NCI-H1436 treated with DMSO at 0.1 percent for 48 hours (cell line): ENCODE measurements at regions not wholly inside any gene's neighbourhood (a gene's known extent, or its start where the extent isn't known, plus 50 kb on each side); places are given as distances from the start of the nearest gene placed in this dataset.

ENCODE experiments used
- DNase-seq: peaks from one replicate; lab custom pipeline; 2025; lab: John Stamatoyannopoulos, UW

- no peak for DNase-seq
Observed at GRCh38 chr5:93107141-93107540, 473.9 kb downstream of the NR2F1-AS1 start.

DNA sequence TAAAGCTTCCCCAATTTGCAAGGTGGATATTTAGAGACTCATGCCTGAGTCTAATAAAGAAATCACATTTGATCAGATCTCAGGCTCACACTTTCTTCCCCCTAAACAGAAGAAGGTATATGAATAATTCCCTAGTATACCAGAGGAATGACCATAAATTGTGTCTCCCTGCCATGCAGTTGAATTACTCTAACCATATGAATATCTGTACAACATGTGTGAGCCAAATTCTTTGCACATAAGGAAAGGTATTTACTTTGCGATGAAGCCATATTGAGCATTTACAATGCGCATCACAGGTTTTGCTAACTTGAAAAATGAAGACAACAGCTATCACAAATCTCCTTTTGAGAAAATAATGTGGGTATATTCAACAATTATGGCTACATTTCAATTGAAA is 479.4 kb downstream of the NR2F1-AS1 start:
- no peak for DNase-seq

- DNase-seq, result no peak
Observed at GRCh38 chr5:93100976-93101375, 480.0 kb downstream of the NR2F1-AS1 start.

DNA sequence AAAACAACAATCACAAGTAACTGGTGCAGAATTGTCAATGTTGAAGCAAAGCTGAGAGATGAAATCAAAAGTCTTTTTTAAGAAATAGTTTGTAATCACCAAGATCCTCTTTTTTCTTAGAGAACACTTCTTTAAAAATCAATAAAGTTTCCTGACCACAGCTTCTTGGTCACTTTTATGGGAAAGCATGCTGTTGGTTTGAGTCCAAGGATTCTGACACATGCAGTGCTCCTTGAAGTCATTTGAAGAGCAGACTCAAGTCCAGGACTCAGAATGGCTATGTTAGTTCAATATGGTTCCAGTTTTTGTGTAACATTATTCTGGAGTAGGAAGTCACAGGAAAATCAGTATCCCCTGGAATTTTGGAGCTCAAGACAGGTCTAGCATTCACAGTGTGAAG is 480.6 kb downstream of the NR2F1-AS1 start:
- DNase-seq, result no peak

DNA sequence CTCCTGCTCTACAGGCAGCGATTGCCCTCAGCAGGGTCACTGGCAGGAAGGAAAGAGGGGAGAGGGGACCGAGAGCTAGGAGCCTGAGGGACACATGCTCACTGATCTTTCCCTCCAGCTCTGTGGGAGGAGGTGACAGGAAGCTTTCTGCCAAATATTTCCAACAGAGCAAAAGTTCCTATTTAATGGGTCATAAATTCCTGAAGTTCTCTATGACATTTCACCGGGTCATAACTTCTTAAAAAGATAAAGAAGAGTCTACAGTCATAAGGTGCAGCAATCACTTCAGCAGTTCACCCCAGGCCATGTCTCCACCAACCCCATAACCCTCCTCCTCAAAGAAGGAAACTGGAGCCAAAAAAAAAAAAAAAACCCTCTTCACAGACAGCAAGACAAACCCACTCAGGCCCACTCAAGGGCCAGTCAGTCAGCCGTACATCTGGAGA is 481.1 kb downstream of the NR2F1-AS1 start:
- no peak for DNase-seq

GRCh38 chr5:93096561-93096960 is 484.5 kb downstream of the NR2F1-AS1 start:
- DNase-seq, result no peak

DNA sequence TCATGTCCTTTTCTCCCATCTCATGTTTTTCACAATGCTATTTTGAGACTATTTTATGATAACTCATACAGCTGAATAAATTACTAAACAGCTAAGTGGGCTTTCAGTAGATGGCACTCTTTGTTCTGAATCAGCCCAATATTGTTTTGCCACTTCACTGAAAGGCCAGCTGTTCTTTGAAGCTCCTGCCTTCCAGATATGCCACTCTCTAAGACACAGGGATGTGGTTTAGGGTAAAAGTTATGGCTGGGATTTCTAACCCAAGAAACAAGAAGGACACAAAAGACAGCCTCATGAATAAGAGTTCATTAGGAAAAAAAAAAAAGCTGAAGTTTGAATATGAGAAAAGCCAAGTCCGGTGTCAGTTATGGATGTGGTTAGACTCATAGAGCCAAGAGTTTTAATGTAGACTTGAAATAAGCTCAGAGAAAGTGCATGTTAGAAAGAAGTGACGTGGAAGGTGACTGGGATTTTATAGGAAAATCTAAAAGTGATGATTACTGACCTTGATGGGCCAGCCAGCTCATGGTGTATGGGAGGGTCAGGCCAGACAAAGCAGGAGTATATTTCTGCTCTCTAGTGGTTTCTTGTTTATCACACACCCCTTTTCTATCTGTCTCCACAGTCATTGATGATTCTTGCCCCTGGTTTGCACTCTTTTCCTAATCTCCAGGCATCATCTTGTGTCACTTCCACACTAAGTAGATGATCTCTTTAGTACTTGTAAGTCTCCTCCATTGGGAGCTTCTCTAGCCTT is 488.5 kb downstream of the NR2F1-AS1 start:
- no peak for DNase-seq

DNA sequence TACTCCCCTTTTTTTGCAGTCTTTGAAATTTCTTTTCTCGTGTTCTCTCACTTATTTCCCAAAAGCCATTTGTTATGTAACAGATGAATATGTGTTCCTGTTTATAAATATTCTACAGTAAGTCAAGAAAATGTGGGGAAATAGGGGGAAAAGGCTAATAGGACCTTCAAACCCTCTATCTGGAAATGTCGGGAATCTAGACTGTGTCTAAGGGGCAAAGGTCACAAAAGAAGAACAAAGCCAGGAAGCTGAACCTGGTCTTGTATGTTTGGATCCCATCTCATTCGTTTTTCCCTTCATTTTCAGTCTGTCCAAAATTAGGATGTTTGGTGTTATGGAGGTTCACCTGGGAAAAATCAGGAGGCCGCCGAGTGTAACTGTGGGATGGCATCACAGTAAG is 490.3 kb downstream of the NR2F1-AS1 start:
- DNase-seq, result no peak

GRCh38 chr5:93088592-93089389 is 492.2 kb downstream of the NR2F1-AS1 start:
- DNase-seq, result no peak

DNA sequence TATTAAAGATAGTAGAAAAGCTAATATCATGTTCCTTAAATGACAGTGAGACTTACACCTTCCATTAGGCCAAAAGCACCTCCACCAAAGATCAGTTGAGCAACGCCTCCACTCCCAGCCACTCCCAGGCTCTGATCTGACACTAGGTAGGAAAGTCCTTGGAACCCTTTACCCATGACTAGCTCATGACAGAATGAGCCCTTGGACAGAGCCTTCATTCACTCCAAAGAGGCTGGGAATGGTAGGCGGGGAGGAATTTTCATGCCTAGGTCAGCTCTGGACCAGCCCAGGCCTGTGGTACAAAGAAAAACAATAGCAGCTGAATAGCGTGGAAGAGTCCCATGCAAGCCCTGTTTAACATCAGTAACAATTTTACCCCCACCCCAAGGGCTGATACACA is 493.7 kb downstream of the NR2F1-AS1 start:
- no peak for DNase-seq

DNA sequence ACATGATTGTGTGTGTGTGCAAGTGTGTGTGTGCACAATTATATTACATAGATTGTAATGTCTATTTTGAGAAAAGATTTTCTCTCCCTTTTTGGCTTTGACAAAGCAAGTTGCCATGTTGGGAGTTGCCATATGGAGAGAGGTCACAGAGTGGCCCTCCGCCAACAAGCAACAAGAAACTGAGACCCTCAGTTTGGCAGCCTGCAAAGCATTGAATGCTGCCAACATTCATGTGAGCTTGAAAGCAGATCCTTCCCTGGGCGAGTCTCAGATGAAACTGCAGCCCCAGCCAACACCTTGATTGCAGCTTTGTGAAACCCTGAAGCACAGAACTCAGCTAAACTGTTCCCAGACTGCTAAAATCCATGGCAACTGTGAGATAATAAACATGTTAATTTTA is 498.0 kb downstream of the NR2F1-AS1 start:
- no peak for DNase-seq

- DNase-seq, result no peak
Observed at GRCh38 chr5:93079046-93079445, 502.0 kb downstream of the NR2F1-AS1 start.

- DNase-seq, result no peak
Observed at GRCh38 chr5:93078082-93079038, 502.7 kb downstream of the NR2F1-AS1 start.

- no peak for DNase-seq
Observed at GRCh38 chr5:93076566-93076965, 504.5 kb downstream of the NR2F1-AS1 start.

- no peak for DNase-seq
Observed at GRCh38 chr5:93076096-93076495, 504.9 kb downstream of the NR2F1-AS1 start.

- DNase-seq, result no peak
Observed at GRCh38 chr5:93073547-93073946, 507.5 kb downstream of the NR2F1-AS1 start.

GRCh38 chr5:93072831-93073459 is 508.1 kb downstream of the NR2F1-AS1 start:
- DNase-seq, result no peak

DNA sequence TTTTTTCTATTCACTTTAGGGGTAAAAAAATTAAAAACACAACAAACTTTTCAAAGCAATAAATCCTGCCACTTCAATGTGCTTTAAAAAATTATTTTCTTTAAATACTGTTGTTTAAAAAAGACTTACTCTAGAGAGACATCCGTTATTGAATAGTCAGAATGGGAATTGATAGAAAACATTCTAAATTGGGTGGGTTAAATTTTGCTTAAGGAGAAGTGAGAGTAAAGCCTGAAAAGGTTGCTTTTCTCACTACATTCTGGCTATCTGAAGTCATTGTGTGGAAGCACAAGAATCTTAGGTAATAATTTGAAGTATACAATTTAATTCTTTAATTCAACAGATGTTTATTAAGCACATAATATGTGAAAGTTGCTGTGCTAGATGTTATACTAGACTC is 509.3 kb downstream of the NR2F1-AS1 start:
- DNase-seq, result no peak

DNA sequence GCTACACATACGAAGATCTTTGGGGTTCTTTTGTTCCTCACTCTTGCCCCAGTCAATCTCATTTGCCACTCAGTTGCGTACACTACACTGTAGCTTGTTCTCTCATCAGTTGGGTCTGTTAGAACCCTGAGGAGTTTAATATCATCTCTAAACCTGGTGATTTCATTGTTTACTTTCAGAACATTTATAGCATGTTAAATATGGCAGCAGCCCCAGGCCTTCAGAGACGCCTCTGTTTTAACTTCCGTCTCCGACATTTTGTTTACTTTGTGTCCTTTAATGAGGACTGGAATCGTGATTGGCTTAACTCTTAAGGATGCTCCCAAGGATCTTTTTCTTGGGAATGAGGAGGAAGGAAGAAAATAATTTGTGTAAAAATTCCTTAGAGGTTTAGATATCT is 510.1 kb downstream of the NR2F1-AS1 start:
- DNase-seq, result no peak

DNA sequence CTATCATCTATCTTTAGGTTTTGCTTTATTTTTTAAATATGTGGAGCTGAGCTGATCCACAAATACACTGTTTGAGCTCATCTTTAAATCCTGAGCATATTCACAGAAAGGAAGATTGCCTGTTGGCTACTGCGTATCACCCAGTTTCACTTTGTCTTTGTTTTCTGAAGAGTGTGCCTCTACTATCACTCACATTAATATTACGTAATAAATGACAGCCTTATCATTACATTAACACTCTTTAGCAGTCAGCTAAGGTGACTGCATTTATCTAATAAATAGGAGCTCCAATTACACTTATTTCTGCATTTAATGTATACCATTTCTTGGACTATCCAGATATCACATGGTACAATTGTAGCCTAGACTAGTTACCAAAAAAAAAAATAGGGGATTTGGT is 511.7 kb downstream of the NR2F1-AS1 start:
- DNase-seq, result no peak

DNA sequence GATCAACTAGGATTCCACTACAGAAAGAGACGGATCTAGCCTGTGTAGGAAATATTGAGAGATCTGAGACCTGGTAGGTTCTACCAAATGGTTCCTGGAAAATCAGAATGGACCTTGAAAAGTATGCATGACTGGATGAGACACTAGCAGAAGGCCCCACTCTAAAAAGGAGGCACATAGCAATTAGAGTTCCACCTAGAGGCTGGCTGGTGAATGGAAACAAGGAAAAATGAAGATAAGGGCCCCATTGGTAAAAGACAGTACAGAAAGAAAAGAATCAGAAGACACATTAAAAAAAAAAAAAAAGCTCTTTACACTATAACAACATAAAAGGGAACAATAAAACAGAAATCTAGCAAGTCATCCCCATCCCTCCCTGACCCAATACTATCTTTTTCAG is 518.5 kb downstream of the NR2F1-AS1 start:
- DNase-seq, result no peak

GRCh38 chr5:93058309-93058708 is 522.7 kb downstream of the NR2F1-AS1 start:
- no peak for DNase-seq
